Chondrocyte (in vitro differentiated cells): ENCODE measurements at regions not wholly inside any gene's neighbourhood (a gene's known extent, or its start where the extent isn't known, plus 50 kb on each side); places are given as distances from the start of the nearest gene placed in this dataset.

Source experiments
- DNase-seq: peaks from one replicate; pipeline ENCODE4 v3.0.0; 2021; ENCODE audit warnings: mixed read lengths, low spot score
- H3K27ac Mint-ChIP-seq: one replicate; pipeline ENCODE4 v1.8.0; 2021; ENCODE audit warnings: mild to moderate bottlenecking, moderate library complexity, mixed read lengths; ENCODE audit not compliant: unreplicated experiment
- H3K27me3 Mint-ChIP-seq: 2 replicates; pipeline ENCODE4 v1.8.0; 2021; ENCODE audit warnings: low read depth, mixed read lengths
- H3K36me3 Mint-ChIP-seq: 2 replicates; pipeline ENCODE4 v1.8.0; 2021; ENCODE audit warnings: low read depth, mixed read lengths
- H3K4me1 Mint-ChIP-seq: 2 replicates; pipeline ENCODE4 v1.8.0; 2021; ENCODE audit warnings: low read depth, mild to moderate bottlenecking, mixed read lengths
- H3K4me3 Mint-ChIP-seq: one replicate; pipeline ENCODE4 v1.8.0; 2021; ENCODE audit warnings: mild to moderate bottlenecking, moderate library complexity, mixed read lengths; ENCODE audit not compliant: unreplicated experiment
- H3K9me3 Mint-ChIP-seq: 2 replicates; pipeline ENCODE4 v1.8.0; 2021; ENCODE audit warnings: low read depth, mixed read lengths
- TF ChIP-seq, protein P1 (sequence below): fragments of 200-600 bp; sonication (generic); IDR thresholded peaks from 2 replicates; pipeline ENCODE4 v1.5.0; 2021; ENCODE audit warnings: antibody characterized with exemption, mild to moderate bottlenecking, moderate library complexity

DNA sequence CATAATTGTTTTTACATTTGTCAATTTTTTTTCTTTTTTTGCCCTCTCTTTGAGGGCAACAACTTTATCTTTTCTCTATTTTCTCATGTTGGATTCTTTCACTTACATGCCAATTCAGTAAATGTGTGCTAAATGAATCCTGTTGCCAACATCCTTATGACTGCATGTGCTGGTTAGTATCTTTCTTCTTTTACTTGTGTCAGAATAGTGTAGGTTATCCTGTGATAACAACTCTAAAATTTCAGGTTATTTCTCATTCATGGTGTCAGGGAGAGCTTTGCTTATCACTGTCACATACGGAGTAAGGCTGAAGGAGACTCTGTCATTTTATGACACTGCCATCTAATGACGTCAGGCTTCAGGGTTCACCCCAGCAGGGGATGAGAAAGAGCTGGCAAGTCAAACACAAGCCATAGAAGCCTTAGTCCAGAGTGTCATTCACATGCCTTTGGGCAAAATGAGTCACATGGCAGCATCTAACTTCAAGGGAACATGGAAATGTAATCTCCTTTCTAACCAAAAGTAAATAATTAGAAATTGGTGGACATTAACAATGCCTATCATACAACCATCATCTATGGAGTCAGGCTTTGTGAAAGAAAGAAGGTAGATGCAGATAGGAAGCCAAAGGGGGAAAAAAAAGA is 242.5 kb upstream of the ATP2B1 start:
- Mint-ChIP-seq H3K4me1 (peaks cover 48% of the 10 kb centered on the region), H3K9me3 (no peaks in the 10 kb centered on the region), H3K36me3 (no peaks in the 10 kb centered on the region), H3K4me3 (no peak overlapping the region), H3K27ac (peak overlapping the region; percentile 33), H3K27me3 (no peaks in the 10 kb centered on the region)
- TF ChIP-seq, protein P1, sequence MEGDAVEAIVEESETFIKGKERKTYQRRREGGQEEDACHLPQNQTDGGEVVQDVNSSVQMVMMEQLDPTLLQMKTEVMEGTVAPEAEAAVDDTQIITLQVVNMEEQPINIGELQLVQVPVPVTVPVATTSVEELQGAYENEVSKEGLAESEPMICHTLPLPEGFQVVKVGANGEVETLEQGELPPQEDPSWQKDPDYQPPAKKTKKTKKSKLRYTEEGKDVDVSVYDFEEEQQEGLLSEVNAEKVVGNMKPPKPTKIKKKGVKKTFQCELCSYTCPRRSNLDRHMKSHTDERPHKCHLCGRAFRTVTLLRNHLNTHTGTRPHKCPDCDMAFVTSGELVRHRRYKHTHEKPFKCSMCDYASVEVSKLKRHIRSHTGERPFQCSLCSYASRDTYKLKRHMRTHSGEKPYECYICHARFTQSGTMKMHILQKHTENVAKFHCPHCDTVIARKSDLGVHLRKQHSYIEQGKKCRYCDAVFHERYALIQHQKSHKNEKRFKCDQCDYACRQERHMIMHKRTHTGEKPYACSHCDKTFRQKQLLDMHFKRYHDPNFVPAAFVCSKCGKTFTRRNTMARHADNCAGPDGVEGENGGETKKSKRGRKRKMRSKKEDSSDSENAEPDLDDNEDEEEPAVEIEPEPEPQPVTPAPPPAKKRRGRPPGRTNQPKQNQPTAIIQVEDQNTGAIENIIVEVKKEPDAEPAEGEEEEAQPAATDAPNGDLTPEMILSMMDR: no peak
- no peak for DNase-seq

DNA sequence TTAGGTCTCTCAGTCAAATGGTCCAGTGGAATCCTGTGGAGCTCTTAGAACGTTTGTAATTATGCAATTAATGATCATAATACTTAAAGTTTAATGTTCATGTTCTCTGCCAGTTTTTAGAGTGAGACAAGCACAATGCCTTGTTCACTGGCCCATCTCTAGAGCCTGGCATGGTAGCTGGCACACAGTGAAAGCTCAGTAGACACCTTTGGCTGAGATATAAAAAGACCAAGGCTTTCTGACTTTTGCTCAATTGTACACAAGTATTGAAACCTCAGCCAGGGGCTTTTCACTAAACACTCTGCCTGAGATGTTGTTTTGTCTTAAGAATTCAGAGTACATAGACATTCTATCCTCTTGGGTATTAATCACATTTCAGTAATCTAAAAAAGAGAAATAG is 241.8 kb upstream of the ATP2B1 start:
- Mint-ChIP-seq H3K9me3 (no peaks in the 10 kb centered on the region), H3K4me1 (peaks cover 48% of the 10 kb centered on the region), H3K36me3 (no peaks in the 10 kb centered on the region), H3K4me3 (no peak overlapping the region), H3K27ac (no peak overlapping the region), H3K27me3 (no peaks in the 10 kb centered on the region)
- TF ChIP-seq, protein P1: no peak
- DNase-seq: no peak

GRCh38 chr12:89949457-89950195 is 241.0 kb upstream of the ATP2B1 start:
- Mint-ChIP-seq H3K27ac (no peak overlapping the region), H3K27me3 (no peaks in the 10 kb centered on the region), H3K4me3 (no peak overlapping the region), H3K36me3 (no peaks in the 10 kb centered on the region), H3K4me1 (peaks cover 50% of the 10 kb centered on the region), H3K9me3 (no peaks in the 10 kb centered on the region)
- no peak for DNase-seq
- TF ChIP-seq, protein P1: peak; percentile 18

DNA sequence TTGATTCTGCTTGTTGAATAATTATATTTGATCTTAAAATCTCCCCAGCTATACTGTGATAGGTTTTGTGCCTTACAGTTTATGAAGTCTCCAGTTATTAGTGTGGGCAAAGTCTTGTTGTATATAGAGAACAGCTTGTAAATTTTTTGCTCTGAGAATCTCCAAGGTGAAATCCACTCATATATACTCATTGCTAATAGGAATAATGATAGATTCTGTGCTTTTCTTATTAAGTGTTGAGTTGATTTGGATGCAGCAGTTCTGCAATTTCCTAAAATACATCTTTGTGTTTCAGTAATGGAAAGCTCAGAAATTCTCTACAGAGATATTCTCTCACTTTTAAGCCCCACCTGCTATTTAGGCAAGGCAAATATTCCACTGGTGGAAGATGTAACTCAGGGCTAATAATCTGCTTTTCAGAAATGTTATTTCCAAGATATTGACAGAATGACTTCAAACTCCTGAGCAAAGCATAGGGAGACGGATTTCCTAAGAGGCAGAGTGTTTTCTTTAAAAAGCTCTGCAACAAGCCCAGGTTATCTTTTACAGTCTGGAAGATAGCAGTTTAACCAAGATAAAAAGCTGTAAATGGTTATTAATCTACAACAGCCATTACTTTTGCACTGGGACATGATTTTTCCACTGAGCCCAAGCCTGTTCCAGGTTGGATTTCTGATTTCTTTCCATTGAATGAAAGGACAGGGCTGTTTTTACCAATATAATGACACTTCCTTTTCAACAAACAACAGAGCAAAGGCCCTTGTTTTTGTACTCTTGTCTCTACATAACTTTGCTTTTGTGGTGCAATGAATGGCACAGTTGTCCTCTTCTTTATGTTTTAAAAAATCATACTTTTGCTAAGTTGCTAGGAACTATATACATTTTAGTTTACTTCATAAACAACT is 239.9 kb upstream of the ATP2B1 start:
- TF ChIP-seq, protein P1: no peak
- peaks cover 60% of the 10 kb centered on the region for H3K4me1 Mint-ChIP-seq
- no peaks in the 10 kb centered on the region for H3K36me3 Mint-ChIP-seq
- no peaks in the 10 kb centered on the region for H3K27me3 Mint-ChIP-seq
- no peak overlapping the region for H3K4me3 Mint-ChIP-seq
- no peak for DNase-seq
- H3K27ac Mint-ChIP-seq: peak overlapping the region; percentile 81
- H3K9me3 Mint-ChIP-seq: no peaks in the 10 kb centered on the region
